ENCODE measurements at regions not wholly inside any gene's neighbourhood (a gene's known extent, or its start where the extent isn't known, plus 50 kb on each side); places are given as distances from the start of the nearest gene placed in this dataset.
A peak's percentile ranks its signal among the peaks of the same experiment; 100 is the strongest.

DNA sequence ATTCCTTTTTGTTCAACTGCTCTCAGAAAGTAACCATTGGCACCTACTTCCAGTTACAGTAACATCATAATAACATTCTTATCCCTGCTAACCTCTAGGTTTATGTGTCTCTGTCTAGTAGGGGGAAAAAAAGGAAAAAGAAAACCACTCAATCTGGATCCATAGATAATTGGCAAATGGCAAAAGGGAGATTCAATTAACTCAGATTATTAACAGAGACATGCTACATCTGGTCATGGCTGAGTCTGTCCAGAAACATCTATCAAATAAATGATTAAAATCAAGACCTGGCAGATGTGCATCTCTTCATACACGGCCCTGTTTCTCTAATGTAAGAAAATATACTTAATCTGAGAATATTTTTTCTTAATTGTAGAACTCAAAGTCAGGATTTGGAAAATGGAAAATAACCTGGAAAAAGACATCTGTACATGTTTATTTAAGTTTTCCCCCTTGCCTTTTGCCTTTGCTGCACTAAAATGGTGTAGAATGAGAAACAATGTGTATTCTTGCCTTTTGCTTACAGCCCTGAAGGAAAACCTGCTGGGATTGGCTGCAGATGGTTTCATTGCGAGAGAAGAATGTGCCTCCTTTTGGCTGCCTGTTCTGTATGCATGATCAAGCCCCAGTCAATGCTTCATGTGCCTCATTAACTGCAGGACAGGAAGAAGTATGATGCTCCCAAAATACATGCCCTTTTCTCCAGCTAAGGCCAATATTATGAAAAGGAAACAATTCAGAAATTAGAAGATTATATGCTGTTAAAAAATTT, 921.6 kb upstream of the PCDH20 start:
- no peak overlapping the region for H3K4me3 ChIP-seq (ENCODE audit: low read depth in 1 of 3, low read length in 3 of 3)
- DNase-seq (no peak), FAIRE-seq (no peak)
- H3K27me3 ChIP-seq (ENCODE audit: control insufficient read depth in 3 of 3, insufficient read depth in 3 of 3, low read length in 3 of 3): no peaks in the 10 kb centered on the region
- no peaks in the 10 kb centered on the region for H3K36me3 ChIP-seq (ENCODE audit: control insufficient read depth in 3 of 3, insufficient read depth in 2 of 3, low read depth in 1 of 3, low read length in 3 of 3)
- no peaks in the 10 kb centered on the region for H3K4me1 ChIP-seq (ENCODE audit: control insufficient read depth in 3 of 3, insufficient read depth in 2 of 3, low read depth in 1 of 3, low read length in 2 of 3)
- WGBS, 3 donors: 41 to 46% (median 42%) methylated on average over 2 of the region's 2 CpGs
- no peaks in the 10 kb centered on the region for H3K9me3 ChIP-seq (ENCODE audit: control insufficient read depth in 2 of 2, insufficient read depth in 1 of 2, low read depth in 1 of 2, low read length in 1 of 2)
- no peak overlapping the region for H3K27ac ChIP-seq (ENCODE audit: low read depth in 1 of 3, low read length in 2 of 3)

DNA sequence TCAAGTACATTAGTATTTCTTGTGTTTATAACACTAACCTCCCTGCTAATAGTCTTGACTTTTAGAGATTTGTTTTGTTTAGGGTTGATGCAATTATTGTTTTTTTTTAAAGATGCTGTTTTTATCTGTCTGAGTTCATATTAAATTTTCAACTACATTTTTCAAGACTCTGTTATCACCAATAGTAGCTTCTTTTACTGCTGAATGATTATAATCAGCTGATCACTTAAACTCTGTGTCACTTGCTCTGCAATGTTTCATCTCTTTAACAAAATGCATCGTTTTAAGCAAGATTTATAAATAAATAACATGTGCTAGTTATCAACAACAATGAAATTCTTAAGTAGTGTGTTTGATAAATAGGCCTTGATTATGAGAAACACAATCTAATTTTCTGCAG, 920.9 kb upstream of the PCDH20 start:
- no peak overlapping the region for H3K27ac ChIP-seq (ENCODE audit: low read depth in 1 of 3, low read length in 2 of 3)
- H3K4me1 ChIP-seq (ENCODE audit: control insufficient read depth in 3 of 3, insufficient read depth in 2 of 3, low read depth in 1 of 3, low read length in 2 of 3): no peaks in the 10 kb centered on the region
- H3K9me3 ChIP-seq (ENCODE audit: control insufficient read depth in 2 of 2, insufficient read depth in 1 of 2, low read depth in 1 of 2, low read length in 1 of 2): no peaks in the 10 kb centered on the region
- FAIRE-seq (no peak), DNase-seq (no peak)
- no peaks in the 10 kb centered on the region for H3K27me3 ChIP-seq (ENCODE audit: control insufficient read depth in 3 of 3, insufficient read depth in 3 of 3, low read length in 3 of 3)
- H3K4me3 ChIP-seq (ENCODE audit: low read depth in 1 of 3, low read length in 3 of 3): no peak overlapping the region
- 34 to 53% (median 37%) methylated on average over 1 of the region's 1 CpG for WGBS, 3 donors
- no peaks in the 10 kb centered on the region for H3K36me3 ChIP-seq (ENCODE audit: control insufficient read depth in 3 of 3, insufficient read depth in 2 of 3, low read depth in 1 of 3, low read length in 3 of 3)

DNA sequence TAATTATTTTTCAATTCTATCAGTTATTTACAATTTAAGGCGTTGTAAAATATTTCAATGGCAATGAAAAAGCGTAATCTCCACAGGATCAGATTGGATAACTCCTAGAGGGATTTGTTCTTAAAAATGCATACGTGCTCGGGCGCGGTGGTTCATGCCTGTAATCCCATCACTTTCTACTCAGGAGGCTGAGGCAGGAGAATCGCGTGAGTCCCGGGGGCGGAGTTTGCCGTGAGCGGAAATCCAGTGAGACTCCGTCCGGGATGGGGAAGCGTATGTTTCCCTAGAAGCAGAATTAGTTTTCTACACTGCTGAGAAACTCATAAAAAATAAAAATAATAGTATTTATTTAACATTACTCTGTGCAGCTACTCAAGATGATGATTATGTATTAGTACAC, 917.8 kb upstream of the PCDH20 start:
- DNase-seq (no peak), FAIRE-seq (no peak)
- Histone ChIP-seq H3K9me3 (ENCODE audit: control insufficient read depth in 2 of 2, insufficient read depth in 1 of 2, low read depth in 1 of 2, low read length in 1 of 2) (no peaks in the 10 kb centered on the region), H3K4me3 (ENCODE audit: low read depth in 1 of 3, low read length in 3 of 3) (no peak overlapping the region), H3K36me3 (ENCODE audit: control insufficient read depth in 3 of 3, insufficient read depth in 2 of 3, low read depth in 1 of 3, low read length in 3 of 3) (no peaks in the 10 kb centered on the region), H3K27me3 (ENCODE audit: control insufficient read depth in 3 of 3, insufficient read depth in 3 of 3, low read length in 3 of 3) (no peaks in the 10 kb centered on the region), H3K27ac (ENCODE audit: low read depth in 1 of 3, low read length in 2 of 3) (no peak overlapping the region), H3K4me1 (ENCODE audit: control insufficient read depth in 3 of 3, insufficient read depth in 2 of 3, low read depth in 1 of 3, low read length in 2 of 3) (no peaks in the 10 kb centered on the region)
- 94 to 96% (median 95%) methylated on average over 15 of the region's 15 CpGs for WGBS, 3 donors

DNA sequence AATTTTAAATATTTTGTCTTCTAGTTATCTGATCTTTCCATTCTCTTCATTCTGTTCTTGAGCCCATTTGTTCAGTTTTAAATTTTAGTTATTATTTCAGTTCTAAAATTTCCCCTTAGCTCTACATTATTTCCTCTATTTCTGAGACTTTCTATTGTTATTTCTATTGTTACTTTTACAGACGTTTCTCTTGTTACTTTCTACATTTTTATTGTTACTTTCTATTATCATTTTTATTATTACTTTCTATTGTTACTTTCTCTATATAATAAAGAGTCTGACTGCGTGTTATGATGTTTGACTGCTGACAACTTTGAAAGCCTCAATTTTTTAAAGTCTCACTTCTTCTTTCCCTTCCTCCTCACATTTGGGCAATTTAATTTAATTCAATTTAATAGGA, 915.7 kb upstream of the PCDH20 start:
- Histone ChIP-seq H3K27ac (ENCODE audit: low read depth in 1 of 3, low read length in 2 of 3) (no peak overlapping the region), H3K27me3 (ENCODE audit: control insufficient read depth in 3 of 3, insufficient read depth in 3 of 3, low read length in 3 of 3) (no peaks in the 10 kb centered on the region), H3K9me3 (ENCODE audit: control insufficient read depth in 2 of 2, insufficient read depth in 1 of 2, low read depth in 1 of 2, low read length in 1 of 2) (peaks cover 0 to 3% of the 10 kb centered on the region in 2 donors), H3K36me3 (ENCODE audit: control insufficient read depth in 3 of 3, insufficient read depth in 2 of 3, low read depth in 1 of 3, low read length in 3 of 3) (no peaks in the 10 kb centered on the region), H3K4me1 (ENCODE audit: control insufficient read depth in 3 of 3, insufficient read depth in 2 of 3, low read depth in 1 of 3, low read length in 2 of 3) (no peaks in the 10 kb centered on the region), H3K4me3 (ENCODE audit: low read depth in 1 of 3, low read length in 3 of 3) (no peak overlapping the region)
- 69 to 78% (median 77%) methylated on average over 2 of the region's 2 CpGs for WGBS, 3 donors
- FAIRE-seq (no peak), DNase-seq (no peak)

DNA sequence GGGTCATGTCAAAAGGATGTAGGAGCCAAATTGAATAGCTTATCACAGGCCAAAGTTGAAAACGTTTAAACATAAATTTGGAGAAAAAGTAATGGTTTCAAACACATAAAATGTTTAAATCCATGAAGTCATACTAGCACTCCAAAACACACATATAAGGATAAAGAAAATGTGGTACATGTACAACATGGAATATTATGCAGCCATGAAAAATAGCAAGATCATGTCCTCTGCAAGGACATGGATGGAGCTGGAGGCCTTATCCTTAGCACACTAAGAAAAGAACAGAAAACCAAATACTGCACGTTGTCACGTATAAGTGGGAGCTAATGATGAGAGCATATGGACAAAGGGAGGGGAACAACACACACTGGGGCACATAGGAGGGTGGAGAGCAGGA, 911.7 kb upstream of the PCDH20 start:
- Histone ChIP-seq H3K36me3 (ENCODE audit: control insufficient read depth in 3 of 3, insufficient read depth in 2 of 3, low read depth in 1 of 3, low read length in 3 of 3) (no peaks in the 10 kb centered on the region), H3K4me1 (ENCODE audit: control insufficient read depth in 3 of 3, insufficient read depth in 2 of 3, low read depth in 1 of 3, low read length in 2 of 3) (no peaks in the 10 kb centered on the region), H3K4me3 (ENCODE audit: low read depth in 1 of 3, low read length in 3 of 3) (no peak overlapping the region), H3K9me3 (ENCODE audit: control insufficient read depth in 2 of 2, insufficient read depth in 1 of 2, low read depth in 1 of 2, low read length in 1 of 2) (peaks cover 0 to 3% of the 10 kb centered on the region in 2 donors), H3K27ac (ENCODE audit: low read depth in 1 of 3, low read length in 2 of 3) (no peak overlapping the region), H3K27me3 (ENCODE audit: control insufficient read depth in 3 of 3, insufficient read depth in 3 of 3, low read length in 3 of 3) (no peaks in the 10 kb centered on the region)
- WGBS, 3 donors: 83 to 86% (median 86%) methylated on average over 3 of the region's 3 CpGs
- FAIRE-seq: no peak
- DNase-seq: no peak

DNA sequence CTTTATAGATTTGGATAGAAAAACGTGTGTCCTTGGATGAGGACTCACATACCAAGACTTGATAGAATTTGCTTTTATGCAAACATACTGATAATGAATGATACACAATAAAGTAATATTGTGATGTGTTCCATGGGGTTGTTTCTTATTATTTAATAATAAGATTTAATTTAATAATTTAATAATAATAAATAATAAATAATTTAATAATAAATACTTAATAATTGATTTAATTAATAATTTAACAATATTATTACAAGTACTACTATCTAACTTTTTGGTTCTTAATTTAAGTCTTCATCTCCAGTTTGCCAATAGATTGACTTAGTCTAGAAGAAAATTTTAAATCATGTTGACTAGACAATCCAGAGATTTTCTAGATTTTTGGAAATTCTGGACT, 909.2 kb upstream of the PCDH20 start:
- no peaks in the 10 kb centered on the region for H3K4me1 ChIP-seq (ENCODE audit: control insufficient read depth in 3 of 3, insufficient read depth in 2 of 3, low read depth in 1 of 3, low read length in 2 of 3)
- no peaks in the 10 kb centered on the region for H3K27me3 ChIP-seq (ENCODE audit: control insufficient read depth in 3 of 3, insufficient read depth in 3 of 3, low read length in 3 of 3)
- no peaks in the 10 kb centered on the region for H3K36me3 ChIP-seq (ENCODE audit: control insufficient read depth in 3 of 3, insufficient read depth in 2 of 3, low read depth in 1 of 3, low read length in 3 of 3)
- H3K4me3 ChIP-seq (ENCODE audit: low read depth in 1 of 3, low read length in 3 of 3): no peak overlapping the region
- FAIRE-seq (peak; percentile 95), DNase-seq (no peak)
- H3K9me3 ChIP-seq (ENCODE audit: control insufficient read depth in 2 of 2, insufficient read depth in 1 of 2, low read depth in 1 of 2, low read length in 1 of 2): peaks cover 0 to 3% of the 10 kb centered on the region in 2 donors
- no peak overlapping the region for H3K27ac ChIP-seq (ENCODE audit: low read depth in 1 of 3, low read length in 2 of 3)
- WGBS, 3 donors: 8 to 31% (median 12%) methylated on average over 1 of the region's 1 CpG

DNA sequence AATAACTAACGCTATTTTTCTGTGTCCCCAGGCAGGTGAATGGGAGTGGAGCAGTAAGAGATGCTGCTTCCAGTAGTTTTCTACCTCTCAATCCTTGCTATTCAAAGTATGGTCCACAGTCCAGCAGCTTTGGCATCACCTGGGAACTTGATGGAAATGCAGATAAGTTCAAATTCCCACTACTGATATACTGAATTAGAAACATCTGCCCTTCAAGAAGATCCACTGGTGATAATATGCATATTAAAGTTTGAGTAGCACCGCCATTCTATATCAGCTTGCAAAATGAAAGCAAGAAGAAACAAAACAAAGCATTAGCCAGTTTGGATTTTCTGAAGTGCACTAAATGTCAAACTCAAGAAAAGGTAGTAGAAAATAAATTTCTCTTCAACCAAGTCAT, 906.2 kb upstream of the PCDH20 start:
- no peaks in the 10 kb centered on the region for H3K36me3 ChIP-seq (ENCODE audit: control insufficient read depth in 3 of 3, insufficient read depth in 2 of 3, low read depth in 1 of 3, low read length in 3 of 3)
- no peak overlapping the region for H3K4me3 ChIP-seq (ENCODE audit: low read depth in 1 of 3, low read length in 3 of 3)
- FAIRE-seq (no peak), DNase-seq (no peak)
- H3K4me1 ChIP-seq (ENCODE audit: control insufficient read depth in 3 of 3, insufficient read depth in 2 of 3, low read depth in 1 of 3, low read length in 2 of 3): no peaks in the 10 kb centered on the region
- 68 to 84% (median 71%) methylated on average over 2 of the region's 2 CpGs for WGBS, 3 donors
- no peaks in the 10 kb centered on the region for H3K9me3 ChIP-seq (ENCODE audit: control insufficient read depth in 2 of 2, insufficient read depth in 1 of 2, low read depth in 1 of 2, low read length in 1 of 2)
- no peaks in the 10 kb centered on the region for H3K27me3 ChIP-seq (ENCODE audit: control insufficient read depth in 3 of 3, insufficient read depth in 3 of 3, low read length in 3 of 3)
- no peak overlapping the region for H3K27ac ChIP-seq (ENCODE audit: low read depth in 1 of 3, low read length in 2 of 3)

DNA sequence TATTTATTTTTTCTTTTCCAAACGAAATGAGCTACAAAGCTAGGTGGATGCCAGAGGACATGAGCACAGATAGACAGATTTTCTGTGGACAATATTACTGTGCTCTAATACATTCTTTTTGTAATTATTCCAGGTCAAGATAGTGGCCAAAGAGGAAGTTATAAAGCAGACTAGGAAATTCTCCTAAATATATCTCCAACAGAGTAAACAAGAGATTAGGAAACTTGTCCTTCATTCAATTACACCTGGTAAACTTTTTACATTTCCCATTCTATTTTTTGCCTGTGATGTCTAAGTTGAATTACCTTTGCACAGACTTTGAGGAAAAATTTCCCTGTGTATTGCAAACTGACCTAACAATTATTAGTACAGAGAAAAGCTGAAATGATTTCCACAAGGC, 905.5 kb upstream of the PCDH20 start:
- Histone ChIP-seq H3K27ac (ENCODE audit: low read depth in 1 of 3, low read length in 2 of 3) (no peak overlapping the region), H3K27me3 (ENCODE audit: control insufficient read depth in 3 of 3, insufficient read depth in 3 of 3, low read length in 3 of 3) (no peaks in the 10 kb centered on the region), H3K36me3 (ENCODE audit: control insufficient read depth in 3 of 3, insufficient read depth in 2 of 3, low read depth in 1 of 3, low read length in 3 of 3) (no peaks in the 10 kb centered on the region), H3K4me1 (ENCODE audit: control insufficient read depth in 3 of 3, insufficient read depth in 2 of 3, low read depth in 1 of 3, low read length in 2 of 3) (no peaks in the 10 kb centered on the region), H3K4me3 (ENCODE audit: low read depth in 1 of 3, low read length in 3 of 3) (no peak overlapping the region), H3K9me3 (ENCODE audit: control insufficient read depth in 2 of 2, insufficient read depth in 1 of 2, low read depth in 1 of 2, low read length in 1 of 2) (no peaks in the 10 kb centered on the region)
- WGBS, 3 donors: 7 to 13% (median 9%) methylated on average over 1 of the region's 1 CpG
- no peak for FAIRE-seq
- no peak for DNase-seq
